A549 (cell line): ENCODE measurements at regions not wholly inside any gene's neighbourhood (a gene's known extent, or its start where the extent isn't known, plus 50 kb on each side); places are given as distances from the start of the nearest gene placed in this dataset.
"Not testable (repeated sequence)": the region's sequence is repeated elsewhere in the genome, so short reads cannot be mapped to it uniquely, and the experiment has no call there.

ENCODE experiments used
- ATAC-seq, 2 experiments: fragments of 200-7000 bp in 1 of 2; fragments of >200 bp in 1 of 2; cut with Nextera tagmentation in 1 of 2; cut with Tn5 transposase in 1 of 2; 3 replicates each; pipeline versions ENCODE4 v1.8.0 to v1.9.1; 2018 to 2020; ENCODE audit warnings: mild to moderate bottlenecking in 1 of 2, moderate library complexity in 1 of 2
- CTCF ChIA-PET: fragments of 300-600 bp; sonication (Branson Sonifier 250); formaldehyde crosslinking; extraction: SDS; loops from one replicate; lab custom pipeline; 2021; ENCODE audit warnings: antibody characterized with exemption, inconsistent platforms; lab: Yijun Ruan, JAX
- POLR2A ChIA-PET: fragments of 350-600 bp; formaldehyde crosslinking; extraction: SDS; loops from one replicate; lab custom pipeline; 2021; ENCODE audit warnings: antibody characterized with exemption, inconsistent platforms; lab: Yijun Ruan, JAX
- DNase-seq, 2 experiments: peaks; one replicate each; pipeline versions ENCODE4 v3.0.0 to v3.0.0-alpha.2; 2011 to 2016; ENCODE audit warnings: low read depth in 1 of 2, low spot score in 1 of 2
- FAIRE-seq: peaks from 2 replicates; lab custom pipeline; 2011; peaks lifted over from hg19 to GRCh38; lab: Jason Lieb, UNC
- H3K27ac ChIP-seq, 2 experiments: fragments of >200 bp; sonication (Bioruptor Twin); formaldehyde crosslinking; 3 replicates each; pipeline ENCODE4 v1.5.1; 2016 to 2017
- H3K4me1 ChIP-seq: fragments of >200 bp; sonication (Bioruptor Twin); formaldehyde crosslinking; 3 replicates; pipeline ENCODE4 v1.6.1; 2016
- H3K4me2 ChIP-seq: fragments of >200 bp; sonication (Bioruptor Twin); formaldehyde crosslinking; 3 replicates; pipeline ENCODE4 v1.6.1; 2016
- H3K4me3 ChIP-seq: fragments of >200 bp; sonication (Bioruptor Twin); formaldehyde crosslinking; 3 replicates; pipeline ENCODE4 v1.5.1; 2016
- H3K9me3 ChIP-seq: fragments of >200 bp; sonication (Bioruptor Twin); formaldehyde crosslinking; 3 replicates; pipeline ENCODE4 v1.6.1; 2016
- CEBPB ChIP-seq, 2 experiments: fragments of >200 bp in 1 of 2; sonication (Bioruptor Twin) in 1 of 2; formaldehyde crosslinking in 1 of 2; IDR thresholded peaks; 2 replicates each; pipeline ENCODE4 v1.6.1; 2012 to 2016
- EHMT2 ChIP-seq: fragments of 200-600 bp; sonication (generic); IDR thresholded peaks from 2 replicates; pipeline ENCODE4 v1.6.1; 2016; ENCODE audit warnings: antibody characterized with exemption, low read depth, mild to moderate bottlenecking, moderate library complexity
- FOSB ChIP-seq: fragments of 250-450 bp; sonication (Bioruptor Pico); IDR thresholded peaks from 2 replicates; pipeline ENCODE4 v1.5.0; 2020; ENCODE audit warnings: mild to moderate bottlenecking, moderate library complexity
- FOSL2 ChIP-seq, 2 experiments: fragments of 450-650 bp in 1 of 2; fragments of >200 bp in 1 of 2; sonication (Bioruptor Twin) in 1 of 2; formaldehyde crosslinking; IDR thresholded peaks; 2 replicates each; pipeline versions ENCODE4 v1.5.0 to v1.6.1; 2016 to 2020; ENCODE audit warnings: mild to moderate bottlenecking in 1 of 2, moderate library complexity in 1 of 2
- GATA3 ChIP-seq: IDR thresholded peaks from 2 replicates; pipeline ENCODE4 v1.6.1; 2012; ENCODE audit warnings: borderline replicate concordance
- HEYL ChIP-seq: fragments of 250-450 bp; sonication (Bioruptor Pico); IDR thresholded peaks from 2 replicates; pipeline ENCODE4 v1.8.0; 2021; ENCODE audit warnings: mild to moderate bottlenecking, moderate library complexity
- HOXA7 ChIP-seq: fragments of 250-450 bp; sonication (Bioruptor Pico); IDR thresholded peaks from 2 replicates; pipeline ENCODE4 v1.5.0; 2020; ENCODE audit warnings: mild to moderate bottlenecking, moderate library complexity
- JUN ChIP-seq, 2 experiments: fragments of >200 bp; sonication (Bioruptor Twin); formaldehyde crosslinking; IDR thresholded peaks; 2 replicates in 1 of 2; 3 replicates in 1 of 2; pipeline ENCODE4 v1.6.1; 2016 to 2017
- JUNB ChIP-seq: fragments of >200 bp; sonication (Bioruptor Twin); formaldehyde crosslinking; IDR thresholded peaks from 2 replicates; pipeline ENCODE4 v1.6.1; 2016
- KDM1A ChIP-seq: fragments of 200-600 bp; sonication (generic); IDR thresholded peaks from 2 replicates; pipeline ENCODE4 v1.6.1; 2016; ENCODE audit warnings: low read depth, mild to moderate bottlenecking
- KDM5A ChIP-seq: fragments of 200-600 bp; sonication (generic); IDR thresholded peaks from 2 replicates; pipeline ENCODE4 v1.6.1; 2016; ENCODE audit warnings: antibody characterized with exemption, mild to moderate bottlenecking
- NR3C1 ChIP-seq: fragments of >200 bp; sonication (Bioruptor Twin); formaldehyde crosslinking; IDR thresholded peaks from 3 replicates; pipeline ENCODE4 v1.6.1; 2017
- PHF8 ChIP-seq: fragments of 200-600 bp; sonication (generic); IDR thresholded peaks from 2 replicates; pipeline ENCODE4 v1.6.1; 2016; ENCODE audit warnings: low read depth, mild to moderate bottlenecking, antibody characterized with exemption, moderate library complexity, borderline replicate concordance
- POLR2A ChIP-seq: IDR thresholded peaks from 2 replicates; pipeline ENCODE4 v1.6.1; 2012; ENCODE audit warnings: mild to moderate bottlenecking, low read length
- POLR2AphosphoS2 ChIP-seq: conservative IDR thresholded peaks from 2 replicates; pipeline ENCODE4 v1.6.1; 2012; ENCODE audit warnings: low read length, improper control_type of control experiment, inconsistent platforms
- TP53 ChIP-seq: fragments of 250-450 bp; sonication (Bioruptor Pico); IDR thresholded peaks from 2 replicates; pipeline ENCODE4 v1.5.0; 2021; ENCODE audit warnings: mild to moderate bottlenecking, moderate library complexity
- ZC3H11A ChIP-seq: fragments of 450-650 bp; IDR thresholded peaks from 2 replicates; pipeline ENCODE4 v1.6.1; 2014; ENCODE audit warnings: antibody characterized with exemption, mild to moderate bottlenecking
- ZSCAN20 ChIP-seq: fragments of 250-450 bp; sonication (Bioruptor Pico); IDR thresholded peaks from 2 replicates; pipeline ENCODE4 v1.8.0; 2022; ENCODE audit warnings: mild to moderate bottlenecking, moderate library complexity
- WGBS: methylation state at CpG from one replicate; pipeline ENCODE4 v1.1.6; 2017; ENCODE audit errors: missing lambda C conversion rate; 5-methylcytosine and 5-hydroxymethylcytosine counted together
- TF ChIP-seq, protein P1 (sequence below): fragments of 250-450 bp; sonication (Bioruptor Pico); IDR thresholded peaks from 2 replicates; pipeline ENCODE4 v1.5.0; 2020; ENCODE audit warnings: low read depth, mild to moderate bottlenecking, moderate library complexity
- TF ChIP-seq, protein P2 (sequence below): fragments of 200-600 bp; sonication (generic); IDR thresholded peaks from 2 replicates; pipeline ENCODE4 v1.6.1; 2016; ENCODE audit warnings: antibody characterized with exemption, mild to moderate bottlenecking, moderate library complexity
- TF ChIP-seq, protein P3 (sequence below): fragments of 150-350 bp; IDR thresholded peaks from 2 replicates; pipeline ENCODE4 v1.6.1; 2014; ENCODE audit warnings: low read depth, mild to moderate bottlenecking, low read length
- TF ChIP-seq, protein P4 (sequence below): IDR thresholded peaks from 2 replicates; pipeline ENCODE4 v1.6.1; 2012; ENCODE audit warnings: low read depth, borderline replicate concordance

DNA sequence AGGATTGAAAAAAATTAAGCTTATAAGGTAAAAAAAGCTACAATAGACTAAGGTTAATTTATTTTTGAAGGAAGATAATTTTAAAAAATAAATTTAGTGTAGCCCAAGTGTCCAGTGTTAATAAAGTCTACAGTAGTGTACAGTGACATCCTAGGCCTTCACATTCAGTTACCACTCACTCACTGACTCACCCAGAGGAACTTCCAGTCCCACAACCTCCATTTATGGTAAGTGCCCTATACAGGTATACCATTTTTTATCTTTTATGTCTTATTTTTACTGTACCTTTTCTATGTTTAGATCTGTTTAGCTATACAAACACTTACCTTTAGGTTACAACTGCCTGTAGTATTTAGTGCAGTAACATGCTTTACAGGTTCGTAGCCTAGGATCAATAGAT lies 79.8 kb upstream of the ZNF462 start:
- POLR2A ChIA-PET = no interaction called here
- ATAC-seq (no peak), FAIRE-seq (no peak), DNase-seq (no peak)
- Histone ChIP-seq H3K4me1 (no peaks in the 10 kb centered on the region), H3K4me2 (no peak overlapping the region), H3K4me3 (no peak overlapping the region), H3K9me3 (no peaks in the 10 kb centered on the region), H3K27ac (no peak overlapping the region)
- WGBS = 14% methylated on average over 1 of the region's 1 CpG
- CTCF ChIA-PET = interaction anchor here (1.2 kb wide), 1 partner anchor 35 kb away, joined by 3 read pairs; no protein-coding TSS in a partner anchor
- no peak for TF ChIP-seq EHMT2
- no peak for TF ChIP-seq ZSCAN20 (CRISPR knock-in tag)
- TF ChIP-seq NR3C1 = no peak
- no peak for TF ChIP-seq FOSB
- no peak for TF ChIP-seq POLR2AphosphoS2
- TF ChIP-seq CEBPB (IDR thresholded peaks at IDR 0.05) = no peak

DNA sequence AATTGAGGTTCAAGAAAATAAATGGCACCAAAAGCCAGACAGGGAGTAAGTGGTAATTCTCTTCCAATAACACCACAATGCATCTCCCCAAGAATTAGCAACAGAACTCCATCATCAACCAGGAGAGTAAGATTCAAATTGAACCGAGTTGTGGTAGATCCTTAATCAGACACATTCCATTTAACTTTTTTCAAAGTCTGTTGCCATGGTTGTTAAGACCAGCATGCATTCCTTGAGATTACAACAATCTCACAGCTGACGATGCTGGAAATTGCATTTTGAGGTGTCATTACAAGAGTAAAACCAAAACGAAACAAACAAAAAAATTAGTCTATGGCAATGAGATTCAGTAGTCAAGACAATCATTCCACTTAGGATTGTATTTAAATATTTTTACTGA lies 78.9 kb upstream of the ZNF462 start:
- H3K4me3 ChIP-seq = no peak overlapping the region
- ChIA-PET CTCF (interaction anchor here (1.2 kb wide), 1 partner anchor 34 kb away, joined by 3 read pairs; no protein-coding TSS in a partner anchor), POLR2A (no interaction called here)
- no peak overlapping the region for H3K27ac ChIP-seq
- TF ChIP-seq GATA3 (no peak), HEYL (CRISPR knock-in tag) (no peak), KDM1A (no peak), ZC3H11A (no peak), KDM5A (no peak), ZSCAN20 (CRISPR knock-in tag) (no peak)
- DNase-seq = no peak
- ATAC-seq = no peak
- no peak overlapping the region for H3K4me2 ChIP-seq
- FAIRE-seq = no peak
- H3K9me3 ChIP-seq = no peaks in the 10 kb centered on the region
- no peaks in the 10 kb centered on the region for H3K4me1 ChIP-seq
- WGBS = 27% methylated on average over 3 of the region's 3 CpGs

DNA sequence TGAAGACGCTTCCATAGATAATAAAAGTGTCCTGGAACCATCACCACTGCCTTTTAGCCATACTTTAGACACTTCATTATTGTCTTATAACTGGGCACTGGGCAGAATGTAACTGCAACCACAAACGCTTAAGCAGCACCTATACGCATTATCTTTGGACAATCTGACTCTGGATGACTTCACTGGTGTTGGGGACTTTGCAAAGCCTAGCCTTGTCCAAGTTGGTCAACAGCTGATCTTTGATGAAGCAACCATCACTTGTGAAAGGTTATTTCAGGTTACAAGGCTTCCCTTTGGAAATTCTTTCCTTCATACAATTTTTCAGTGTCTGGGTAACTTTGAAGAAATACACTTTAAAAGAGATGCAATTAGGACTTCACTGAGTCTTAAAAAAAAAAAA lies 77.8 kb upstream of the ZNF462 start:
- Histone ChIP-seq H3K9me3 (no peaks in the 10 kb centered on the region), H3K27ac (no peak overlapping the region), H3K4me2 (no peak overlapping the region), H3K4me3 (no peak overlapping the region), H3K4me1 (no peaks in the 10 kb centered on the region)
- ChIA-PET CTCF (no interaction called here), POLR2A (no interaction called here)
- DNase-seq (no peak), FAIRE-seq (no peak), ATAC-seq (no peak)
- 45% methylated on average over 3 of the region's 3 CpGs for WGBS
- TF ChIP-seq FOSL2 (IDR thresholded peaks at IDR 0.05) (no peak), FOSL2 (CRISPR knock-in tag; IDR thresholded peaks at IDR 0.05) (no peak), JUN (IDR thresholded peaks at IDR 0.05) (no peak), ZSCAN20 (CRISPR knock-in tag) (no peak)
- TF ChIP-seq, protein P1, sequence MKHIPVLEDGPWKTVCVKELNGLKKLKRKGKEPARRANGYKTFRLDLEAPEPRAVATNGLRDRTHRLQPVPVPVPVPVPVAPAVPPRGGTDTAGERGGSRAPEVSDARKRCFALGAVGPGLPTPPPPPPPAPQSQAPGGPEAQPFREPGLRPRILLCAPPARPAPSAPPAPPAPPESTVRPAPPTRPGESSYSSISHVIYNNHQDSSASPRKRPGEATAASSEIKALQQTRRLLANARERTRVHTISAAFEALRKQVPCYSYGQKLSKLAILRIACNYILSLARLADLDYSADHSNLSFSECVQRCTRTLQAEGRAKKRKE (CRISPR knock-in tag) = no peak

DNA sequence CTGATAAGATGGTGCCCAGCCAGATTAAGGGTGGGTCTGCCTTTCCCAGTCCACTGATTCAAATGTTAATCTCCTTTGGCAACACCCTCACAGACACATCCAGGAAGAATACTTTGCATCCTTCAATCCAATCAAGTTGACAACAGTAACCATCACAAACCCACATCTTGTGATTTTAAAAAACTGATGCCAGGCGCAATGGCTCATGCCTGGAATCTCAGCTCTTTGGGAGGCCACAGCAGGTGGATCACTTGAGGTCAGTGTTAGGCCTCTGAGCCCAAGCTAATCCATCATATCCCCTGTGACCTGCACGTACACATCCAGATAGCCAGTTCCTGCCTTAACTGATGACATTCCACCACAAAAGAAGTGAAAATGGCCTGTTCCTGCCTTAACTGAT lies 74.9 kb upstream of the ZNF462 start:
- ATAC-seq, POLR2A ChIA-PET, H3K4me1 ChIP-seq, H3K4me3 ChIP-seq, DNase-seq, H3K9me3 ChIP-seq, FAIRE-seq, H3K4me2 ChIP-seq, H3K27ac ChIP-seq: not testable (repeated sequence)
- CTCF ChIA-PET = interaction anchor here (1.7 kb wide), 1 partner anchor 74 kb away, joined by 4 read pairs; the partner anchor contains the start of gene ZNF462
- 48% methylated on average over 2 of the region's 2 CpGs for WGBS

DNA sequence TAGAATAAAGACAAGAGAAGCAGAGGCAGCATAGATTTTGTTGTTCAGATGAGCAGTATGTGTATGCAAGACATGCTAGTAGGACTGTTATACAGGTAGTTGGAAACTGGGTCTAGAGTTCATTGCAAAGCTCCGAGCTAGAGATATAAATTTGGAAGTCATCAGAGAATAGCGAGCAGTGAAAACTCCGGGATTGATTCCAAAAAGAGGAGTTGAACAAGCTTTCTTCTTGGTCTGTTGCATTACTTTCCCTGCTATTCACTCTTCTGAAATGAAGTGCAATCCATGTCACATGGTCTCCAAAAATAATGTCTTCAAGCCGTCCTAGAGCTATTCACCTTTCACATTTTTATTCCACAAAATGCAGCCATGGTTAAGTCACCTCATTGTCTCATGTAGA lies 67.9 kb upstream of the ZNF462 start:
- CTCF ChIA-PET = interaction anchor here (0.6 to 1.1 kb wide), 2 partner anchors 9 to 67 kb away, joined by 3 read pairs; no protein-coding TSS in a partner anchor
- ATAC-seq (no peak), DNase-seq (no peak), FAIRE-seq (no peak)
- POLR2A ChIA-PET = no interaction called here
- Histone ChIP-seq H3K4me1 (peaks cover 14% of the 10 kb centered on the region; the same call in 1 of the 3 replicates), H3K4me3 (no peak overlapping the region), H3K4me2 (no peak overlapping the region), H3K9me3 (0 out of 3 replicates have a peak, but pooled peaks cover 3% of the 10 kb centered on the region), H3K27ac (no peak overlapping the region)
- 48% methylated on average over 4 of the region's 4 CpGs for WGBS
- TF ChIP-seq FOSB (no peak), GATA3 (no peak), PHF8 (no peak), POLR2A (no peak), JUNB (no peak), HOXA7 (CRISPR knock-in tag) (no peak), JUN (IDR thresholded peaks at IDR 0.05) (no peak), TP53 (CRISPR knock-in tag) (no peak), KDM5A (no peak)
- TF ChIP-seq, protein P2, sequence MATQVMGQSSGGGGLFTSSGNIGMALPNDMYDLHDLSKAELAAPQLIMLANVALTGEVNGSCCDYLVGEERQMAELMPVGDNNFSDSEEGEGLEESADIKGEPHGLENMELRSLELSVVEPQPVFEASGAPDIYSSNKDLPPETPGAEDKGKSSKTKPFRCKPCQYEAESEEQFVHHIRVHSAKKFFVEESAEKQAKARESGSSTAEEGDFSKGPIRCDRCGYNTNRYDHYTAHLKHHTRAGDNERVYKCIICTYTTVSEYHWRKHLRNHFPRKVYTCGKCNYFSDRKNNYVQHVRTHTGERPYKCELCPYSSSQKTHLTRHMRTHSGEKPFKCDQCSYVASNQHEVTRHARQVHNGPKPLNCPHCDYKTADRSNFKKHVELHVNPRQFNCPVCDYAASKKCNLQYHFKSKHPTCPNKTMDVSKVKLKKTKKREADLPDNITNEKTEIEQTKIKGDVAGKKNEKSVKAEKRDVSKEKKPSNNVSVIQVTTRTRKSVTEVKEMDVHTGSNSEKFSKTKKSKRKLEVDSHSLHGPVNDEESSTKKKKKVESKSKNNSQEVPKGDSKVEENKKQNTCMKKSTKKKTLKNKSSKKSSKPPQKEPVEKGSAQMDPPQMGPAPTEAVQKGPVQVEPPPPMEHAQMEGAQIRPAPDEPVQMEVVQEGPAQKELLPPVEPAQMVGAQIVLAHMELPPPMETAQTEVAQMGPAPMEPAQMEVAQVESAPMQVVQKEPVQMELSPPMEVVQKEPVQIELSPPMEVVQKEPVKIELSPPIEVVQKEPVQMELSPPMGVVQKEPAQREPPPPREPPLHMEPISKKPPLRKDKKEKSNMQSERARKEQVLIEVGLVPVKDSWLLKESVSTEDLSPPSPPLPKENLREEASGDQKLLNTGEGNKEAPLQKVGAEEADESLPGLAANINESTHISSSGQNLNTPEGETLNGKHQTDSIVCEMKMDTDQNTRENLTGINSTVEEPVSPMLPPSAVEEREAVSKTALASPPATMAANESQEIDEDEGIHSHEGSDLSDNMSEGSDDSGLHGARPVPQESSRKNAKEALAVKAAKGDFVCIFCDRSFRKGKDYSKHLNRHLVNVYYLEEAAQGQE = no peak
- TF ChIP-seq, protein P3, sequence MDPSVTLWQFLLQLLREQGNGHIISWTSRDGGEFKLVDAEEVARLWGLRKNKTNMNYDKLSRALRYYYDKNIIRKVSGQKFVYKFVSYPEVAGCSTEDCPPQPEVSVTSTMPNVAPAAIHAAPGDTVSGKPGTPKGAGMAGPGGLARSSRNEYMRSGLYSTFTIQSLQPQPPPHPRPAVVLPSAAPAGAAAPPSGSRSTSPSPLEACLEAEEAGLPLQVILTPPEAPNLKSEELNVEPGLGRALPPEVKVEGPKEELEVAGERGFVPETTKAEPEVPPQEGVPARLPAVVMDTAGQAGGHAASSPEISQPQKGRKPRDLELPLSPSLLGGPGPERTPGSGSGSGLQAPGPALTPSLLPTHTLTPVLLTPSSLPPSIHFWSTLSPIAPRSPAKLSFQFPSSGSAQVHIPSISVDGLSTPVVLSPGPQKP = no peak
- TF ChIP-seq, protein P4, sequence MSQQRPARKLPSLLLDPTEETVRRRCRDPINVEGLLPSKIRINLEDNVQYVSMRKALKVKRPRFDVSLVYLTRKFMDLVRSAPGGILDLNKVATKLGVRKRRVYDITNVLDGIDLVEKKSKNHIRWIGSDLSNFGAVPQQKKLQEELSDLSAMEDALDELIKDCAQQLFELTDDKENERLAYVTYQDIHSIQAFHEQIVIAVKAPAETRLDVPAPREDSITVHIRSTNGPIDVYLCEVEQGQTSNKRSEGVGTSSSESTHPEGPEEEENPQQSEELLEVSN = no peak
